GM23338 (cell line): ENCODE measurements at regions not wholly inside any gene's neighbourhood (a gene's known extent, or its start where the extent isn't known, plus 50 kb on each side); places are given as distances from the start of the nearest gene placed in this dataset.

Experiments used
- ATAC-seq: fragments of 200-7000 bp; cut with Tn5 transposase; 3 replicates; pipeline ENCODE4 v1.9.1; 2020
- DNase-seq: peaks from one replicate; pipeline ENCODE4 v3.0.0-alpha.2; 2015; ENCODE audit warnings: low spot score
- H2AFZ ChIP-seq: fragments of 200-600 bp; sonication (generic); 2 replicates; pipeline ENCODE4 v1.8.0; 2016; ENCODE audit warnings: antibody characterized with exemption, mild to moderate bottlenecking, moderate library complexity
- H3F3A ChIP-seq: fragments of 200-600 bp; sonication (generic); replicated peaks from 2 replicates; pipeline ENCODE4 v1.8.0; 2017; ENCODE audit warnings: antibody characterized with exemption, mixed run types, low read depth
- H3K27ac ChIP-seq: fragments of 200-600 bp; sonication (generic); 2 replicates; pipeline ENCODE4 v1.6.1; 2016; ENCODE audit warnings: low read depth
- H3K27me3 ChIP-seq: fragments of 200-600 bp; sonication (generic); 2 replicates; pipeline ENCODE4 v1.8.0; 2016; ENCODE audit warnings: mild to moderate bottlenecking, mixed run types, moderate library complexity; ENCODE audit not compliant: insufficient read depth
- H3K36me3 ChIP-seq: fragments of 200-600 bp; sonication (generic); 2 replicates; pipeline ENCODE4 v1.8.0; 2016; ENCODE audit warnings: mild to moderate bottlenecking; ENCODE audit not compliant: insufficient read depth
- H3K4me1 ChIP-seq: fragments of 200-600 bp; sonication (generic); 2 replicates; pipeline ENCODE4 v1.8.0; 2016; ENCODE audit warnings: mild to moderate bottlenecking, moderate library complexity; ENCODE audit not compliant: insufficient read depth
- H3K4me2 ChIP-seq: fragments of 200-600 bp; sonication (generic); 2 replicates; pipeline ENCODE4 v1.7.1; 2017; ENCODE audit warnings: mixed run types
- H3K4me3 ChIP-seq: fragments of 200-600 bp; sonication (generic); 2 replicates; pipeline ENCODE4 v1.6.1; 2016; ENCODE audit warnings: mixed run types
- H3K79me2 ChIP-seq: fragments of 200-600 bp; sonication (generic); replicated peaks from 2 replicates; pipeline ENCODE4 v1.8.0; 2017; ENCODE audit warnings: mild to moderate bottlenecking; ENCODE audit not compliant: insufficient read depth
- H3K9me2 ChIP-seq: fragments of 200-600 bp; sonication (generic); 2 replicates; pipeline ENCODE4 v1.8.0; 2017; ENCODE audit not compliant: insufficient read depth
- H4K20me1 ChIP-seq: fragments of 200-600 bp; sonication (generic); replicated peaks from 2 replicates; pipeline ENCODE4 v1.8.0; 2017; ENCODE audit warnings: mild to moderate bottlenecking; ENCODE audit not compliant: insufficient read depth
- H3K27ac Mint-ChIP-seq: 2 replicates; pipeline ENCODE4 v1.8.0; 2020; ENCODE audit warnings: inconsistent platforms, mild to moderate bottlenecking, moderate library complexity, mixed read lengths
- H3K27me3 Mint-ChIP-seq: 3 replicates; pipeline ENCODE4 v1.8.0; 2022; ENCODE audit warnings: low read depth, mild to moderate bottlenecking, moderate library complexity, mixed read lengths, inconsistent platforms; ENCODE audit not compliant: insufficient read depth, poor library complexity
- H3K36me3 Mint-ChIP-seq: 3 replicates; pipeline ENCODE4 v1.8.0; 2021; ENCODE audit warnings: low read depth, mild to moderate bottlenecking, inconsistent platforms, moderate library complexity, mixed read lengths
- H3K4me1 Mint-ChIP-seq: 3 replicates; pipeline ENCODE4 v1.8.0; 2020; ENCODE audit warnings: mild to moderate bottlenecking, inconsistent platforms, mixed read lengths
- H3K4me3 Mint-ChIP-seq: 3 replicates; pipeline ENCODE4 v1.8.0; 2021; ENCODE audit warnings: moderate library complexity, mild to moderate bottlenecking, inconsistent platforms, mixed read lengths
- H3K9me3 Mint-ChIP-seq: 3 replicates; pipeline ENCODE4 v1.8.0; 2020; ENCODE audit warnings: moderate library complexity, mild to moderate bottlenecking, inconsistent platforms, mixed read lengths
- NANOG ChIP-seq: IDR thresholded peaks from 2 replicates; pipeline ENCODE4 v1.6.1; 2016; ENCODE audit warnings: antibody characterized with exemption, borderline replicate concordance
- POLR2AphosphoS5 ChIP-seq: IDR thresholded peaks from 2 replicates; pipeline ENCODE4 v1.6.1; 2016; ENCODE audit warnings: antibody characterized with exemption, low read depth
- STAT1 ChIP-seq: IDR thresholded peaks from one replicate; pipeline ENCODE4 v1.6.1; 2016; ENCODE audit warnings: antibody characterized with exemption; ENCODE audit not compliant: unreplicated experiment
- TF ChIP-seq, protein P1 (sequence below), 2 experiments: fragments of 200-600 bp in 1 of 2; sonication (generic) in 1 of 2; conservative IDR thresholded peaks; 2 replicates each; pipeline versions ENCODE4 v1.5.1 to v1.6.1; 2016 to 2017; ENCODE audit warnings: antibody characterized with exemption in 2 of 2, low read depth in 2 of 2, mild to moderate bottlenecking in 2 of 2, moderate library complexity in 1 of 2
- TF ChIP-seq, protein P2 (sequence below): IDR thresholded peaks from one replicate; pipeline ENCODE4 v1.6.1; 2018; ENCODE audit warnings: antibody characterized with exemption; ENCODE audit not compliant: unreplicated experiment
- TF ChIP-seq, protein P3 (sequence below): fragments of 250-450 bp; sonication (Bioruptor Pico); IDR thresholded peaks from 2 replicates; pipeline ENCODE4 v1.5.0; 2020; ENCODE audit warnings: mild to moderate bottlenecking, moderate library complexity

DNA sequence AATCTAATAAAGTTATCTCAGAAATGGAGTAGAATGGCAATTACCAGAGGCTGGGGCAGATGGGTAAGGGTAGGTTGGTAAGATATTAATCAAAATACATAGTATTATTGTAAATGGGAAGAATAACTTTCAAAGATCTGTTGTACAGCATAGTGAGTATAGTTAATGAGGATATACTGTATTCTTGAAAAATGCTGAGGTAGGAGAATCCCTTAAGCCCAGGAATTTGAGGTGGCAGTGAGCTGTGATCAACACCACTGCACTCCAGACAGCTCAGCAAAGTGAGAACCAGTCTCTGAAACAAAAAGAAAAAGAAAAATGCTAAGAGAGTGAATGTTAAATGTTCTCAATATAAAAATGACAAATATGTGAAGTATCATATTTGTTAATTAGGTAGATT, 1033.7 kb downstream of the KCNT2 start (continued):
- TF ChIP-seq, protein P1, sequence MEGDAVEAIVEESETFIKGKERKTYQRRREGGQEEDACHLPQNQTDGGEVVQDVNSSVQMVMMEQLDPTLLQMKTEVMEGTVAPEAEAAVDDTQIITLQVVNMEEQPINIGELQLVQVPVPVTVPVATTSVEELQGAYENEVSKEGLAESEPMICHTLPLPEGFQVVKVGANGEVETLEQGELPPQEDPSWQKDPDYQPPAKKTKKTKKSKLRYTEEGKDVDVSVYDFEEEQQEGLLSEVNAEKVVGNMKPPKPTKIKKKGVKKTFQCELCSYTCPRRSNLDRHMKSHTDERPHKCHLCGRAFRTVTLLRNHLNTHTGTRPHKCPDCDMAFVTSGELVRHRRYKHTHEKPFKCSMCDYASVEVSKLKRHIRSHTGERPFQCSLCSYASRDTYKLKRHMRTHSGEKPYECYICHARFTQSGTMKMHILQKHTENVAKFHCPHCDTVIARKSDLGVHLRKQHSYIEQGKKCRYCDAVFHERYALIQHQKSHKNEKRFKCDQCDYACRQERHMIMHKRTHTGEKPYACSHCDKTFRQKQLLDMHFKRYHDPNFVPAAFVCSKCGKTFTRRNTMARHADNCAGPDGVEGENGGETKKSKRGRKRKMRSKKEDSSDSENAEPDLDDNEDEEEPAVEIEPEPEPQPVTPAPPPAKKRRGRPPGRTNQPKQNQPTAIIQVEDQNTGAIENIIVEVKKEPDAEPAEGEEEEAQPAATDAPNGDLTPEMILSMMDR (conservative IDR thresholded peaks at IDR 0.05; ENCODE audit: low read depth in 2 of 2): no peak

DNA sequence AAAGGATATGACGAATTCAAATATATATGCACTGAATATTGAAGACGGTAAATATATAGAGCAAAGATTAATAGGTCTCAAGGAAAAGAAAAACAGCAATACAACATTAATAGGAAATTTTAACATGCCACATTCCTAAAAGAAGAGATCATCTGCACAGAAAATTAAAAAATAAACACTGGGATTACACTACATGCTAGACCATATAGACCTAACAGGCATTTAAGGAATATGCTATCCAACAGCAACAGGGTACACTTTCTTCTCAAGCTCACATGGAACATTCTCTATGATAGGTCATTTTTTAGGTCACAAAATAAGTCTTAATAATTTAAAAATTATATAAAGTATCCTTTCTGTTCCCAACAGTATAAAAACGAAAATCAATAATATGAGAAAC, 1038.3 kb downstream of the KCNT2 start:
- DNase-seq (no peak), ATAC-seq (no peak)
- H3K4me3 ChIP-seq: no peak overlapping the region
- no peaks in the 10 kb centered on the region for H3K4me1 ChIP-seq
- no peak overlapping the region for H2AFZ ChIP-seq
- Mint-ChIP-seq H3K4me3 (no peak overlapping the region), H3K27ac (no peak overlapping the region), H3K27me3 (no peaks in the 10 kb centered on the region), H3K36me3 (no peaks in the 10 kb centered on the region), H3K4me1 (no peaks in the 10 kb centered on the region), H3K9me3 (no peaks in the 10 kb centered on the region)
- H3K4me2 ChIP-seq: no peak overlapping the region
- H3F3A ChIP-seq: no peaks in the 10 kb centered on the region
- no peaks in the 10 kb centered on the region for H3K79me2 ChIP-seq
- H3K27ac ChIP-seq: no peak overlapping the region
- H3K36me3 ChIP-seq: no peaks in the 10 kb centered on the region
- H3K27me3 ChIP-seq: no peaks in the 10 kb centered on the region
- no peaks in the 10 kb centered on the region for H4K20me1 ChIP-seq
- H3K9me2 ChIP-seq: no peaks in the 10 kb centered on the region
- TF ChIP-seq, protein P2, sequence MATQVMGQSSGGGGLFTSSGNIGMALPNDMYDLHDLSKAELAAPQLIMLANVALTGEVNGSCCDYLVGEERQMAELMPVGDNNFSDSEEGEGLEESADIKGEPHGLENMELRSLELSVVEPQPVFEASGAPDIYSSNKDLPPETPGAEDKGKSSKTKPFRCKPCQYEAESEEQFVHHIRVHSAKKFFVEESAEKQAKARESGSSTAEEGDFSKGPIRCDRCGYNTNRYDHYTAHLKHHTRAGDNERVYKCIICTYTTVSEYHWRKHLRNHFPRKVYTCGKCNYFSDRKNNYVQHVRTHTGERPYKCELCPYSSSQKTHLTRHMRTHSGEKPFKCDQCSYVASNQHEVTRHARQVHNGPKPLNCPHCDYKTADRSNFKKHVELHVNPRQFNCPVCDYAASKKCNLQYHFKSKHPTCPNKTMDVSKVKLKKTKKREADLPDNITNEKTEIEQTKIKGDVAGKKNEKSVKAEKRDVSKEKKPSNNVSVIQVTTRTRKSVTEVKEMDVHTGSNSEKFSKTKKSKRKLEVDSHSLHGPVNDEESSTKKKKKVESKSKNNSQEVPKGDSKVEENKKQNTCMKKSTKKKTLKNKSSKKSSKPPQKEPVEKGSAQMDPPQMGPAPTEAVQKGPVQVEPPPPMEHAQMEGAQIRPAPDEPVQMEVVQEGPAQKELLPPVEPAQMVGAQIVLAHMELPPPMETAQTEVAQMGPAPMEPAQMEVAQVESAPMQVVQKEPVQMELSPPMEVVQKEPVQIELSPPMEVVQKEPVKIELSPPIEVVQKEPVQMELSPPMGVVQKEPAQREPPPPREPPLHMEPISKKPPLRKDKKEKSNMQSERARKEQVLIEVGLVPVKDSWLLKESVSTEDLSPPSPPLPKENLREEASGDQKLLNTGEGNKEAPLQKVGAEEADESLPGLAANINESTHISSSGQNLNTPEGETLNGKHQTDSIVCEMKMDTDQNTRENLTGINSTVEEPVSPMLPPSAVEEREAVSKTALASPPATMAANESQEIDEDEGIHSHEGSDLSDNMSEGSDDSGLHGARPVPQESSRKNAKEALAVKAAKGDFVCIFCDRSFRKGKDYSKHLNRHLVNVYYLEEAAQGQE: no peak
- no peak for TF ChIP-seq STAT1
- no peak for TF ChIP-seq POLR2AphosphoS5

DNA sequence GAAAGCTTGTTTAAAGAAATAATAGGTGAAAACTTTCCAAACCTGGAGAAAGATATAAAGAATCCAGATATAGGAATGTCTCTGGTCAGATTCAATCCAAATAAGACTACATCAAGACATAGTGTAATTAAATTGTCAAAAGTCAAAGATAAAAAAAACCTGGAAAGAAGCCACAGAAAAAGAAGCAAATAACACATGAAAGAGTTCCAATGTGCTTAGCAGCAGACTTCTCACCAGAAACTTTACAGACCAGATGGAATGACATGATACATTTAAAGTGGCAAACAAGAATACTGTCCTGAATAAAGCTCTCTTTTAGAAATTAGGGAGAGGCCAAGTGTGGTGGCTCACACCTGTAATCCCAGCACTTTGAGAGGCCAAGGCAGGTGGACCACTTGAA, 1039.9 kb downstream of the KCNT2 start:
- Mint-ChIP-seq H3K4me1 (no peaks in the 10 kb centered on the region), H3K27me3 (no peaks in the 10 kb centered on the region), H3K9me3 (no peaks in the 10 kb centered on the region), H3K36me3 (no peaks in the 10 kb centered on the region), H3K4me3 (no peak overlapping the region), H3K27ac (no peak overlapping the region)
- no peaks in the 10 kb centered on the region for H3K36me3 ChIP-seq
- no peak overlapping the region for H3K4me3 ChIP-seq
- H3K4me2 ChIP-seq: no peak overlapping the region
- H3K79me2 ChIP-seq: no peaks in the 10 kb centered on the region
- H2AFZ ChIP-seq: peak overlapping the region; percentile 72; the same call in 1 of the 2 replicates
- no peaks in the 10 kb centered on the region for H4K20me1 ChIP-seq
- no peaks in the 10 kb centered on the region for H3F3A ChIP-seq
- ATAC-seq (no peak), DNase-seq (no peak)
- no peaks in the 10 kb centered on the region for H3K27me3 ChIP-seq
- no peaks in the 10 kb centered on the region for H3K9me2 ChIP-seq
- no peak overlapping the region for H3K27ac ChIP-seq
- no peaks in the 10 kb centered on the region for H3K4me1 ChIP-seq
- TF ChIP-seq NANOG (no peak), POLR2AphosphoS5 (no peak)
- TF ChIP-seq, protein P3, sequence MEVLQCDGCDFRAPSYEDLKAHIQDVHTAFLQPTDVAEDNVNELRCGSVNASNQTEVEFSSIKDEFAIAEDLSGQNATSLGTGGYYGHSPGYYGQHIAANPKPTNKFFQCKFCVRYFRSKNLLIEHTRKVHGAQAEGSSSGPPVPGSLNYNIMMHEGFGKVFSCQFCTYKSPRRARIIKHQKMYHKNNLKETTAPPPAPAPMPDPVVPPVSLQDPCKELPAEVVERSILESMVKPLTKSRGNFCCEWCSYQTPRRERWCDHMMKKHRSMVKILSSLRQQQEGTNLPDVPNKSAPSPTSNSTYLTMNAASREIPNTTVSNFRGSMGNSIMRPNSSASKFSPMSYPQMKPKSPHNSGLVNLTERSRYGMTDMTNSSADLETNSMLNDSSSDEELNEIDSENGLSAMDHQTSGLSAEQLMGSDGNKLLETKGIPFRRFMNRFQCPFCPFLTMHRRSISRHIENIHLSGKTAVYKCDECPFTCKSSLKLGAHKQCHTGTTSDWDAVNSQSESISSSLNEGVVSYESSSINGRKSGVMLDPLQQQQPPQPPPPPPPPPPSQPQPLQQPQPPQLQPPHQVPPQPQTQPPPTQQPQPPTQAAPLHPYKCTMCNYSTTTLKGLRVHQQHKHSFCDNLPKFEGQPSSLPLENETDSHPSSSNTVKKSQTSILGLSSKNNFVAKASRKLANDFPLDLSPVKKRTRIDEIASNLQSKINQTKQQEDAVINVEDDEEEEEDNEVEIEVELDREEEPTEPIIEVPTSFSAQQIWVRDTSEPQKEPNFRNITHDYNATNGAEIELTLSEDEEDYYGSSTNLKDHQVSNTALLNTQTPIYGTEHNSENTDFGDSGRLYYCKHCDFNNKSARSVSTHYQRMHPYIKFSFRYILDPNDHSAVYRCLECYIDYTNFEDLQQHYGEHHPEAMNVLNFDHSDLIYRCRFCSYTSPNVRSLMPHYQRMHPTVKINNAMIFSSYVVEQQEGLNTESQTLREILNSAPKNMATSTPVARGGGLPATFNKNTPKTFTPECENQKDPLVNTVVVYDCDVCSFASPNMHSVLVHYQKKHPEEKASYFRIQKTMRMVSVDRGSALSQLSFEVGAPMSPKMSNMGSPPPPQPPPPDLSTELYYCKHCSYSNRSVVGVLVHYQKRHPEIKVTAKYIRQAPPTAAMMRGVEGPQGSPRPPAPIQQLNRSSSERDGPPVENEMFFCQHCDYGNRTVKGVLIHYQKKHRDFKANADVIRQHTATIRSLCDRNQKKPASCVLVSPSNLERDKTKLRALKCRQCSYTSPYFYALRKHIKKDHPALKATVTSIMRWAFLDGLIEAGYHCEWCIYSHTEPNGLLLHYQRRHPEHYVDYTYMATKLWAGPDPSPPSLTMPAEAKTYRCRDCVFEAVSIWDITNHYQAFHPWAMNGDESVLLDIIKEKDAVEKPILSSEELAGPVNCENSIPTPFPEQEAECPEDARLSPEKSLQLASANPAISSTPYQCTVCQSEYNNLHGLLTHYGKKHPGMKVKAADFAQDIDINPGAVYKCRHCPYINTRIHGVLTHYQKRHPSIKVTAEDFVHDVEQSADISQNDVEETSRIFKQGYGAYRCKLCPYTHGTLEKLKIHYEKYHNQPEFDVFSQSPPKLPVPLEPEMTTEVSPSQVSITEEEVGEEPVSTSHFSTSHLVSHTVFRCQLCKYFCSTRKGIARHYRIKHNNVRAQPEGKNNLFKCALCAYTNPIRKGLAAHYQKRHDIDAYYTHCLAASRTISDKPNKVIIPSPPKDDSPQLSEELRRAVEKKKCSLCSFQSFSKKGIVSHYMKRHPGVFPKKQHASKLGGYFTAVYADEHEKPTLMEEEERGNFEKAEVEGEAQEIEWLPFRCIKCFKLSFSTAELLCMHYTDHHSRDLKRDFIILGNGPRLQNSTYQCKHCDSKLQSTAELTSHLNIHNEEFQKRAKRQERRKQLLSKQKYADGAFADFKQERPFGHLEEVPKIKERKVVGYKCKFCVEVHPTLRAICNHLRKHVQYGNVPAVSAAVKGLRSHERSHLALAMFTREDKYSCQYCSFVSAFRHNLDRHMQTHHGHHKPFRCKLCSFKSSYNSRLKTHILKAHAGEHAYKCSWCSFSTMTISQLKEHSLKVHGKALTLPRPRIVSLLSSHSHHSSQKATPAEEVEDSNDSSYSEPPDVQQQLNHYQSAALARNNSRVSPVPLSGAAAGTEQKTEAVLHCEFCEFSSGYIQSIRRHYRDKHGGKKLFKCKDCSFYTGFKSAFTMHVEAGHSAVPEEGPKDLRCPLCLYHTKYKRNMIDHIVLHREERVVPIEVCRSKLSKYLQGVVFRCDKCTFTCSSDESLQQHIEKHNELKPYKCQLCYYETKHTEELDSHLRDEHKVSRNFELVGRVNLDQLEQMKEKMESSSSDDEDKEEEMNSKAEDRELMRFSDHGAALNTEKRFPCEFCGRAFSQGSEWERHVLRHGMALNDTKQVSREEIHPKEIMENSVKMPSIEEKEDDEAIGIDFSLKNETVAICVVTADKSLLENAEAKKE (CRISPR knock-in tag): no peak
